A204.1 (cell line): ENCODE measurements at regions not wholly inside any gene's neighbourhood (a gene's known extent, or its start where the extent isn't known, plus 50 kb on each side); places are given as distances from the start of the nearest gene placed in this dataset.
"Not testable (repeated sequence)": the region's sequence is repeated elsewhere in the genome, so short reads cannot be mapped to it uniquely, and the experiment has no call there.

Experiments
- FAIRE-seq: peaks from 2 replicates; lab custom pipeline; 2012; peaks lifted over from hg19 to GRCh38; lab: Jason Lieb, UNC

DNA sequence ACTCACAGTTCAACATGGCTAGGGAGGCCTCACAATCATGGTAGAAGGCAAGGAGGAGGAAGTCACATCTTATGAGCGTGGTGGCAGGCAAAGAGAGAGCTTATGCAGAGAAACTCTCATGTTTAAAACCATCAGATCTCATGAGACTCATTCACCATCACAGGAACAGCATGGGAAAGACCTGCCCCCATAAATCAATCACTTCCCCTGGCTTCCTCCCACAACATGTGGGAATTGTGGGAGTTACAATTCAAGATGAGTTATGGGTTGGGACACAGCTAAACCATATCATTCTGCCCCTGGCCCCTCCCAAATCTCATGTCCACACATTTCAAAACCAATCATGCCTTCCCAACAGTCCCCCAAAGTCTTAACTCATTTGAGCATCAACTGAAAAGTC lies 268.8 kb upstream of the SPAG17 start:
- not testable (repeated sequence) for FAIRE-seq

DNA sequence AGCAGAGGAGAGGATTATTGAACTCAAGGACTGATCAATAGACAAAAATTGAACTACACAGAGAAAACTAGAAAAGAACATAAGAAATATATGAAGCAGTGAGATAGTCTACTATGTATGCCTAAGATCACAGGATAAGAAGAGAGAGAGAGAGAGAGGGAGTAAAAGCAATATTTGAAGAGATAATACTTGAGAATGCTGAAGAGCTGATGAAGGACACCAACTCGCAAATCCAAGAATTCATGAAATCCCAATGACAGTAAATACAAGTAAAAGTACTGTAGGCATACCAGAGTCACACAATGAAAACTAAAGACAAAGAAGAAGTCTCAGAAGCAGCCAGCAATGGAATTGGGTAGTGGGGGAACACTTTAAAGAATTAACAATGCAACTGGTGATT lies 260.1 kb upstream of the SPAG17 start:
- no peak for FAIRE-seq

DNA sequence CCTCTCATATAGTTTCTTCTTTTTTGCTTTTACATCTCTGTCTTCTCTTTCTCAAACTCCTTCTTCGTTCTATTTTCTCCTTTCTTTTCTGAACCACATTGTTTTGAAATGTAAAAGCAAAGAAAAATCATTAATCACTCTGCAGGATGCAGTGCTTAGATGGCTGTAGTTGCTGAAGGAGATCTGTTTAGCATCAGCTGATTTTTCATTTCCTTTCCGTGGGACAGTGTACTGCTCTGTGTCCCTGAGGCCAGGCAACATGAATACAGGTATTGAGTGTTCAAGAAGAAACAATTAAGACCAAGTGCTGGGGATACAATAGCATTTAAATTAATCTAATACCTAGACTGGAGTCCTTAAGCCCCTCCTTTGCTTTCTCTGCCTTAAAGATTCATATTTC lies 257.2 kb upstream of the SPAG17 start:
- no peak for FAIRE-seq

DNA sequence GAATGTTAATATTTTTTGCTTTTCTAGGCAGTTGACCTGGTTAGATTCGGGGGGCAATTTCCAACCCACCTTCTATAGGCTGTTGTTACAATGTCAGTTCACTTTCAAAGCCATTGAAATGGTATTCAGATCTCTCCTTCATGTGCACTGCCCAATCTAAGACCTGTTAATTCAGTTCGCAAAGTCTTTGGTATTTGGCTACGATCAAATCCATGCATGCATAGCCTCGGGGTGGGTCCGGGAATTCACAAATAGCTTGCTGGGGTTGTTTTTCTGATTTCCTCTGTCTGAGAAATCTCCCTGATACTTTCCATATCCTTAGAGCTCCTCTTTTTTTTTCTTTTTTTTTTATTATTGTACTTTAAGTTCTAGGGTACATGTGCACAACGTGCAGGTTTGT lies 252.6 kb upstream of the SPAG17 start:
- no peak for FAIRE-seq

DNA sequence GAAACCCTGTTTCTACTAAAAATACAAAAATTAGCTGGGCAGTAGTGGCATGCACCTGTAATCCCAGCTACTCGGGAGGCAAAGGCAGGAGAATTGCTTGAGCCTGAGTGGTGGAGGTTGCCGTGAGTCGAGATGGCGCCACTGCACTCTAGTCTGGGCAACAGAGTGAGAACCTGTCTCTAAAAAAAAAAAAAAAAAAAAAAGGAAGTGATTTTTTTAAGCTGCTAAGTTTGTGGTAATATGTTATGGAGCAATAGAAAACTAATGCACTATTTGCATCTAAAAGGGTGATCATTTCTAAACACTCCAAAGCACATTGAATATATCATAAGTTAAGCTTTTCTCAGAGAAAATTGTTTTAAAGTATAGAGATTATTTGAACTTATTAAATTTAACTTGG lies 244.8 kb upstream of the SPAG17 start:
- FAIRE-seq: no peak

DNA sequence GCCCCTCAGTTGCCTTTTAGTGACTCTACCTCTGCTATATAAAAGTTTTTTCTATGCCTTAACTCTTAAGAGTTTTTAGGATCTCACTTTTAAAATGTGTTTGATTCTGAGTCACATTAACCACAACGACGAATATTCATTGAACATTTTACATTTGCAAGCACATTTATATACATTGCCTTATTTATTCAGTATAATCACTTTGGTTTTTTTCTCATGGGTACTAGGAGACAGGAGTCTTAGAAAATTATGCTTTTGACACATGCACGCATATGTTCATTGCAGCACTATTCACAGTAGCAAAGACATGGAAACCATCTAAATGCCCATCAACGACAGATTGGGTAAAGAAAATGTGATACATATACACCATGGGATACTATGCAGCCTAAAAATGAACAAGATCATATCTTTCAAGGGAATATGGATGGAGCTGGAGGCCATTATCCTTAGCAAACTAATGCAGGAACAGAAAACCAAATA lies 236.9 kb upstream of the SPAG17 start:
- FAIRE-seq: no peak

DNA sequence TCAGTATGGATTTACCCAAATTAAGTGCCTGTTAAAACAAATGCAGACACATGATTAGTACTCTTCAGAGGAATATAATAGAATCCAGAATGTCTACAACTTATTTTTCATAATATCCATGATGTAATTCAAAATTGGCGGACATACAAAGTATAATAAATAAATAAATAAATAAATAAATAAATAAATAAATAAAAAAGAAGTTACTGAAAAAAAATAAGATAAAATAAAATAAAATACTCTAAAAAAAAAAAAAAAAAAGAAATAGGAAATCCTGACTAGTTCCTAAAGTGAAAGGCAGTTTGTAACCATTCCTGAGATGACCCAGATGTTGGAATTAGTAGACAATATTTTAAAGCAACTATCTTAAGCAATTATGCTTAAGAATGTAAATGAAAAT lies 219.0 kb upstream of the SPAG17 start:
- peak; percentile 88 for FAIRE-seq

DNA sequence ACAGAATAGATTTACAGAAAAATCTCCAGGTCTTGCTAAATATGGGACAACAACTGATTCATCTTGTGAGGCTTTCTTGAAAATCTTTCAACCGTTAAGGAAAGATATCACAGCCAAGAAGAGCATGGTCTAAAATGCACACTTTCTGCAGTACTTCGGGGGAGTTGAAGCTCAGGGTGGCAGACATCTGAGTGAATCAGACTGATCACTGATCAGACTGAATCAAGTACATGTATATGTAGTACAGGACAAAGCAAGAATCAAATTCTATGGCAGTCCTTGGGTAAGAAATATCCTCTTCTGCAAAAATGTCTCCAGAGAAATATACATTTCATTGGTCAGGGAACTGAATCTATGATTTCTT lies 212.4 kb upstream of the SPAG17 start:
- no peak for FAIRE-seq

DNA sequence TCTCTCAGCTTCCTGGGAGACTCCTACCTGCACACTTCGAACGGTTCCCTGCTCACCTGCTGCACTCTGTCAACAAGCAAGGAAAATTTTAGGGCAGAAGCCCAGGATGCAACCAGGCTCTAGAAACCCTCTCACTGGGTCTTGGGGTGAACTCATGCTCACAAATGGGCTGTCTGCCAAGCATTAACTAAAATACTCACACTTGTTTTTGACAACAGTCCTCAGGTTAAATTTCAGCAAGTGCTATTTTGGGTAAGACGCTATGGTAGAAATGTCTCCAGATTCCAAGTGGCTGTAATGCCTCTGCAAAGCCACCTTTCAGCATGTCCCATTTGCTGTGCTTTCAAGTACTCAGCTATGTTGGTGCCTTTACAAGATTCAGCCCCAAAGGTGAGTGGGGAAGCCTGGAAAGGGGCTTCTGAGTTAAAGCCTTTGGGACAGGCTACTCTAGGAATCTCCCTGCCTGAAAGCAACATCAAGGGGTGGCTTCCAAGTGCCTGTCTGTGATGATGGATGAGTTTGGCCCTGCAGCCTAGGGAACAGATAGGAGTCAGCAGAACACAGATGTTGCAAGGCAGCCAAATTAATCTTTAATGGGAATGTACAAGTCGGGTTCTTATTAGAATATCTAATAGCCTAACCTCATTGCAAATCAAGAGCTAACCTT lies 211.9 kb upstream of the SPAG17 start:
- FAIRE-seq: no peak

DNA sequence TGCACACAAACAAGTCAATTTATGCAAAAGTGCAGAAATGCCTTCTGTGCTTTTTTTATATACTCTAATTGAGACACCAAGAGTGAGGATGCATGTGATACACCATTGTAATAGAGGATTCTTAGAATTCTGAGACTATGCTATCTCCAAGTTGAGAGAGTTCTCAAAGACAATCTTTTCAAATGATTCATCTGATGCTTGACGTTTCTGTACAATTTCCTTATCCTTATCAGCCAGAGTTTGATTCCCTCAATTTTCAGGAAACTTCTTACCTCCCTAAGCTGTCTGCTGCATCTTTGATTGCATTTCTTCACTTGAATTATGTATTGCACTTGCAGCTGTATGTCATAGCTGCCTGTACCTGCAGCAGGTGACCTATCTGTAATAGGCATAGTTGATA lies 211.3 kb upstream of the SPAG17 start:
- FAIRE-seq: no peak

DNA sequence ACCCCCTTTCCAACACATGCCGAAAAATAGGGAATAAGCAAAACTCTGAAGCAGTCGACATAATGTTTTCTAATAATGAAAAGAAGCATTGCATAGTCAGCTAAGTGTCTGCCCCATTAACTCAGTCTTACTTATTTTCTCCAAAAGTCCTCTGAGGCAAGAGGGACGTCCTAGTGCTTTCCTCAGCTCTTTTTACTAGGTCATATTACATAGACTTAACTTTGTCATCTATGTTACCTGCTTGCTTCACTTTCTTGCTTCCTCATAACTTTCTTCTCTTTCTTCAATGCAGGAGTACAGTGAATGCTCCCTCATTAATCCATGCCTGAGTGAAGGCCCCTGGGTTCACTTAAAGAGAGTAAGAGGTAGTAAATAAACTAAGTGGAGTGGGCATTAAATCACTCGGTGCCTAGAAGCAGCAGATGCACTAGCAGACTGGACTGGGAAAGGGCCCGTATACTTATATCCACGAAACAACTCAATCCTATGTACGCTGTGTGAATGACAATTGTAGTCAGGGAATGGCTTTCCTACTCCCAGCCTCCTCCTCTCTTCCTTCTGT lies 210.5 kb upstream of the SPAG17 start:
- no peak for FAIRE-seq

DNA sequence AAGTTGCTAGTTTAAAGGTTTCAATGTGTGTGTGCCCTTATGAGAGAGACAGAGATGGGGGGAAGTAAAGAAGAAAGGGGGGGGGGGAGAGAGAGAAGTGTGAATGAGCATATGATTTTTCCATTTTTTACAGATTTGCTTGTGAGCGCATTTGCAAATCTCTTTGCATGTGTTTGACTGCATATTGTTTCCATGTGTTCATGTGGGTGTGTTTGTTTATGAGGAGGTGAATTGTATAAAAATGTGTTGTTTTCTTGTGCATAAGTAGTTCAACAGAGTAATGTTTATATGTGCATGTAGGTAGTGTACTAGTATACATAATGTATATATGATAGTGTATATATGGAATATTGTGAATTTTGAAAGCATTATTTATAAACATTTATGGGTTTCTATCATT lies 205.9 kb upstream of the SPAG17 start:
- no peak for FAIRE-seq

DNA sequence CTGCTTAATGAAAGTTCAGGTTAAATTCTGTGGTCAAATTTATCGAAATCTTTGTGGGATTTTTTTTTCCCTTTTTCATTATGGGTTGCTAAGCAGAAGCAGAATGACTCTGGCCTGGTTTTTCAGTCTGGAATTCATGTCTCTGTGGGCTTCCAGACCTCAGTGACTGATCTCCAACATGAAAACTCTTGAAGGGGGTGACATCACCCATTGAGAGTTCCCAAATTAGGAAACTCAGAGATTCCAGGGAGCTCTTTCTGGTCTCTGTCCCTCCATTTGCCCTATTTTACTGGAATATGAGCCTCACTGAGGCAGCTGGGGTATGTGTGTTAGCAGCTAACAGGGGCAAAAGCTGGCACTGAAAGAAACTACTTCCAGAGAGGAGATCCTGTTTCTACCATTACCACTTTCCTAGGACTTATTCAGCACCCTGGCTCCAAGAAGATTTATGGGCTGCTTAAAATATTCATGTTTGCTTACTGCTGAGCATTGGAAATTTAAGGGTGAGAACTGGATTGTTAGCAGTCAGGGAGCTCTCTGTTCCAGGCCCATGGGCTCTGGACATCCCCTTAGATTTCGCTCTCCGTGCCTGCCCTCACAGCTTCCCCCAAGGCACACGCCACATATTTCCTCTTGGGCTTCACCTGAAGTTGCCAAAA lies 203.4 kb upstream of the SPAG17 start:
- FAIRE-seq: no peak

DNA sequence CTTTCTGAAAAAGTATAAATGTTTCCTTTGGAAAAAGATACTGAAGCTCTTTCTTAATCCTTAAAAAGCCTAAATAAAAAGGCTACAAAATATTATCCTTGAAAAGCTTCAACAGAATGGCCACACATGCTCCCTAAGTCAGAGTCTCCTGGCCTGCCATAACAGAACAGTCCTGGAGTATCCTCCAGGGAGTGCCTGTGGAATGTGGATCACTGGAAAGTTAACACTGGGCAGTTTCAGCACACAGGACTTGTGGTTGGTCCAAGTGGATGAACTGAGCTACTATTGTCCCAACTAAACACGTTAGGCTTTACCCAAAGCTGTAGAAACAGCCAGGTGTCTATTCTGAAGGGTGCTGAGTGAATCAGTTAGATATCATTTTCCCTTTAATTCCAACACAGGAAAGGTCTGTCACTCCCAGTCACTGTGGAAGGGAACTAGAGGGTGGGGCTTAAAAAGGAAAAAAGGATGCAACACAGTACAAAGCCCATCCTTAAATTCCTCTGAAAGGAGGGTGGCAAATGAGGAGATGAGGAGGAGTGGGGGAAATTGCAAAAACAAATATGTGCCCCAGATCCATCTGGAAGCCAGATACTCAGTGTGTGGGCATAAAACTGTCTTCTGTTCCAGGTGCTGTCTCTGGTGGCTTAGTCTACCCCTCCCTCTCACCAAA lies 196.3 kb upstream of the SPAG17 start:
- FAIRE-seq: no peak

DNA sequence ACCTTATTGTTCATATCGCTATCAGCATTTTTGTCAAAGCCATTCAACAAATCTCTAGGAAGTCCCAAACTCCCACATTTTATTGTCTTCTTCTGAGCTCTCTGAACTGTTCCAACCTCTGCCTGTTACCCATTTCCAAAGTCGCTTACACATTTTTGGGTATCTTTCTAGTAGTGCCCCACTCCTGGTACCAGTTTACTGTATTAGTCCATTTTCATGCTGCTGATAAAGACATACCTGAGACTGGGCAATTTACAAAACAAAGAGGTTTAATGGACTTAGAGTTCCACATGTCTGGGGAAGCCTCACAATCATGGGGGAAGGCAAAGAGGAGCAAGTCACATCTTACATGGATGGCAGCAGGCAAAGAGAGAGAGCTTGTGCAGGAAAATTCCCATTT lies 192.2 kb upstream of the SPAG17 start:
- FAIRE-seq: not testable (repeated sequence)

DNA sequence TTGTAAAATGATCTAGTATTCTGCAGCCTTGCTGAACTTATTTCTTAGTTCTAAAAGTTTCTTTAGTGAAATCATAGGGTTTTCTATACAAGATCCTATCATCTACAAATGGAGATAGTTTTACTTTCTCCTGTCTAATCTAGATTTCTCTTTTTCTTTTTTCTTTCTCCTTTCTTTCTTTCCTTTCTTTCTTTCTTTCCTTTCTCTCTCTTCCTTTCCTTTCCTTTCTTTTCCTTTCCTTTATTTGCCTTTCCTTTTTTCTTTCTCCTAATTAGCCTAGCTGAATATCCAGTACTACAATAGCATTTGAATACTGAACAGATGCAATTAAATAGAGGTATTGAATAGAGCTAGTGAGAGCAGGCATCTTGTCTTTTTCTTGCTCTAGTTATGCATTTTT lies 186.6 kb upstream of the SPAG17 start:
- FAIRE-seq: no peak

DNA sequence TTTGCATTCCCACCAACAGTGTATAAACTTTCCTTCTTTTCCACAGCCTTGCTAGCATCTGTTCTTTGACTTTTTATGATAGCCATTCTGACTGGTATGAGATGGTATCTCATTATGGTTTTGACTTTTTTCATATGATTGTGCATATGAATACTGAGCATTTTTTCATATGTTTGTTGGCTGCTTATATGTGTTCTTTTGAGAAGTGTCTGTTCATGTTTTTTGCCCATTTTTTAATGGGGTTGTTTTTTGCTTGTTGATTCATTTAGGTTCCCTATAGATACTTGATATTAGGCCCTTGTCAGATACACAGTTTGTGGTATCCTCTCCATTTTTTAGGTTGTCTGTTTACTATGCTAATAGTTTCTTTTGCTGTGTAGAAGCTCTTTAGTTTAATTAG lies 185.8 kb upstream of the SPAG17 start:
- no peak for FAIRE-seq

DNA sequence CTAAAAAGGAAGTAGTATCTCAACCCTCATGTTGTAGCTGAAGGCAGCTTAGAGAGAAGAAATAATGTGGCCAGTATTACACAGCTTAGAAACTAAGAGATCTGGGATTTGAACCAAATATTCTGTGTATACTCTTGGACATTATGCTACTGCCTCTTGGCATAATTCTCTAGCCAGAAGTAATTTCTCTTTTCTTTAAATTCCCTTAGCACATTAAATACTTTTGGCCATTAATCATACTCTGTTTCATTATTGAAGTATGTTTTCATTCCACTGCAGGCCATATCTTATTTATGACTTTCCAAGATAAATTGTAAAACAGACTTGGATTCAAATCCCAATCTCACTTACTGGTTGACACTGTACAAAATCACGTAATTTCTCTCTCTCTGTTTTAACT lies 181.3 kb upstream of the SPAG17 start:
- FAIRE-seq: no peak

DNA sequence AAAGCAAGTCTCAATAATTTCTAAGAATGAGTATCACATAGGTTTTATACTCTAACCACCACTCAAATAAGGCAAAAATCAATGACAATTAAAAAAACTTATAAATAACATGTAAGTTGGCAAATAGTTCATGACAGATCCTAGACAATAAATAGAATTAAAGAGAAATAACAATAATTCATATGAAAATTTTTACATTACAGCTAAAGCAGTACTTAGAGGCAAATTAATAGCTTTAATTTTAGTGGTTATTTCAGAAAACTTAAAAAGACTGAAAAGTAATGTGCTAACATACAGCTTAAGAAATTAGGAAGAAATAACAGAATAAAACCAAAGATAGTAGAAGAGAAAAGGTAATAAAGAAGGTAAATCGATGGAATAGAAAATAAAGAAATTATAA lies 179.9 kb upstream of the SPAG17 start:
- no peak for FAIRE-seq

DNA sequence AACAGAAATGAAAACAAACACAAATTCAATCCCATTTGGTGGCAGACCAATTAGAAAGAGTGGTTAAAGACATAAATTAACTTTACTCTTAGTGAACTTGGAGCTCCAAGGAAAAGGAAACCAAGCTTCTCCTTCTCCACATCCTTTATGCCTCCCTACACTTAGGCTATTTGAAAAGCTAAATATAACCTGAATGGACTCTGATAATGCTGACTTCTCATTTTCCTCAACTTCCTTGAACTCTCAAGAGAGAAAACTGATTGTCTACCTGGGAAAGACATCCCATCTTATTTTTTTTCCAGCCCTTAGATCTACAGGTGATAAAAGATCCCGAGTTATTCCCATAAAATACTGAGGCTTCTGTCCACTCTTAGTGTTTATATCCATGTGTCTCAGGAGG lies 178.4 kb upstream of the SPAG17 start:
- no peak for FAIRE-seq

DNA sequence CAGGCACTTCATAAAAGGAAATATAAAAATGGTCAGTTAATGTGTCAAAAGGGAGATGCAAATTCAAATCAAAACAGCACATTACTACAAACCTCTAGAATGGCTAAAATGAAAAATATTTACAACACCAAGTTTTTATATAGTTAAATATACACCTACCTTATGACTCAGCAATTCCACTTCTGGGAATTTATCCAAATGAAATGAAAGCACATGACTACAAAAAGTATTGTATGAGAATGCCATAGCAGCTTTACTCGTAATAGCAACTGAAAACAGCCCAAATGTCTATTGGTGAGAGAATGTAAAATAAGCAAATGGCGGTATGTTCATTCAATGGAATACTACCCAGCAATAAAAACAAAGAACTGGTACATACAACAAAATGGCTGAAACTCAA lies 175.8 kb upstream of the SPAG17 start:
- no peak for FAIRE-seq

DNA sequence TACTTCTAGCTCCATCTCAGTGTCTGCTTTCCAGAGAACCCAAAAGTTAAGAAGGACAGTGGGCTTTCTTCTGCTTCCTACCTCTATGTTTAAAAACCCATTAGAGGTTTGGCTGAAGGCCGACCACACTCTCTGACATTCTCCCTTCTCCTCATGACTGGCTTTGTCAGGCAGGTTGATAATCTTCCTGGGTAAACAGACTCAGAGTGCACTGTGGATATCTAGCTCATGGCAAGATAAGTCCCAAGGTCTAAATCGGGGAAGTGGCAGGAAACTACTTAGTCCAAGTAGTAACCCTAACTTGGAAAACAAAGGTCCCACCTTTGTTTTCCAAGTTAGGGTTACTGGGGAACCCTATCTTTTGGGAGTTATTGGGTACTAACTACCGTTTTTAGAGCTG lies 161.9 kb upstream of the SPAG17 start:
- no peak for FAIRE-seq
